HG03060 (cell line): ENCODE measurements at regions not wholly inside any gene's neighbourhood (a gene's known extent, or its start where the extent isn't known, plus 50 kb on each side); places are given as distances from the start of the nearest gene placed in this dataset.
"Not testable (repeated sequence)": the region's sequence is repeated elsewhere in the genome, so short reads cannot be mapped to it uniquely, and the experiment has no call there.

Experiments
- ATAC-seq: cut with Tn5 transposase; IDR thresholded peaks from one replicate; pipeline ENCODE4 v1.9.1; 2021; ENCODE audit warnings: low read depth, moderate number of reproducible peaks; ENCODE audit not compliant: unreplicated experiment

- not testable (repeated sequence) for ATAC-seq
These were observed 54.1 kb upstream of the USP14 start for GRCh38 chr18:104264-104663.

- ATAC-seq: not testable (repeated sequence)
These were observed 53.0 kb upstream of the USP14 start for GRCh38 chr18:105161-106053.

GRCh38 chr18:106054-106851, 52.1 kb upstream of the USP14 start:
- not testable (repeated sequence) for ATAC-seq

- not testable (repeated sequence) for ATAC-seq
These were observed 51.4 kb upstream of the USP14 start for GRCh38 chr18:106868-107384.

- ATAC-seq: not testable (repeated sequence)
These were observed 50.9 kb upstream of the USP14 start for GRCh38 chr18:107464-107863.

- peak; percentile 47 for ATAC-seq
These were observed 50.3 kb upstream of the USP14 start for GRCh38 chr18:107947-108664.
